GM21447 (cell line): ENCODE measurements at regions not wholly inside any gene's neighbourhood (a gene's known extent, or its start where the extent isn't known, plus 50 kb on each side); places are given as distances from the start of the nearest gene placed in this dataset.
"Not testable (repeated sequence)": the region's sequence is repeated elsewhere in the genome, so short reads cannot be mapped to it uniquely, and the experiment has no call there.

Experiments
- ATAC-seq: cut with Tn5 transposase; IDR thresholded peaks from one replicate; pipeline ENCODE4 v1.9.1; 2021; ENCODE audit not compliant: unreplicated experiment

DNA sequence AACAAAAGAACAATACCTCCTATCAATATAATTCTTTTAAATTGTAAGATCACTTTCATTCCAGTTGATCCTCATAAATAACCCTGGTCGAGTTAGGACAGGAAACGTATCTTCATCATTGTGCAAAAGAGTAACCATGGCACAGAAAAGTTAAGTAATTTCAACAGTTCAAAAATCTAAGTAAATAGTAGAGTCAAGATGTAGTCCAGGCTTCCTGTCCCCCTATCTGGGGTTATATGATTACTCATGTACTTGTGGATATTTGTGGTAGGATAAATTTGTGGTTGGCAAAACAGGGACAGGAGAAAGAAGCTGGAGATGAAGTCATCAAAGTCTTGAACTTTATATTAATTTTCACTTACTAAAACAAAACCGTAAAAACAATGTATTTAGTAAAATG, 772.6 kb downstream of the TSN start:
- no peak for ATAC-seq

DNA sequence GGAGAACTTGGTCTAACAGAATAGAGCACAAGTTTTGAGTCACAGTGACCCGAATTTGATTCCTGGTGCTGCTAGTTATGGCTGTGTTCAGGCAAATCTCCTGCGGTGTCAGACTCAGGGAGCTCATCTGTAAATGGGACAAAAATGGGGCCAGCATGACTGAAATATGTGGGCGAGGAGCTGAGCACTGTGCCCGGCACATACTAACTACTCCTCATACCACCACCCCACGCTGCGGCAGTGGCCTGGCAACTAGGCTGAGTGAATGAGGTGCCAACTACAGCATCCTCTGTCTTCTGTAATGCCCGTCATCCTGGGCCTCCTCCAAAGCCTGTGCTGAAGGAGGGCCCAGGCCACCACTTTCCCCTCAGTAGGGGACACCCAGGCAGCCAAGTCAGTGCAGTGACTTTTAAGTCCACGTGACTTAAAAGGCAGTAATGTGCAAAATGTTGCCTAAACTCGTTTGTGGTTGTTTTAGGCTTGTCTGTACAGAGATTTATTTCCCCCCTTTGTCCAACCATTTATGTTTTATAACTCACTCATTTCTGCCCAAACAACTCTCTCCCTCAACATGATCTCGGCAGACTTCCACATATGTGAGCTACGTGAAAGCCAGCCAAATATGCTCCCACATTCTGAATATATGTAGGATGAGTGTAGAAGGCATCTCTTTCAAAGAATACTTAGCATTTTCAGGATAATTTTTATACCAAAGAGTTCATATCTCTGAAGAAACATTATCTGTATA, 773.7 kb downstream of the TSN start:
- no peak for ATAC-seq

DNA sequence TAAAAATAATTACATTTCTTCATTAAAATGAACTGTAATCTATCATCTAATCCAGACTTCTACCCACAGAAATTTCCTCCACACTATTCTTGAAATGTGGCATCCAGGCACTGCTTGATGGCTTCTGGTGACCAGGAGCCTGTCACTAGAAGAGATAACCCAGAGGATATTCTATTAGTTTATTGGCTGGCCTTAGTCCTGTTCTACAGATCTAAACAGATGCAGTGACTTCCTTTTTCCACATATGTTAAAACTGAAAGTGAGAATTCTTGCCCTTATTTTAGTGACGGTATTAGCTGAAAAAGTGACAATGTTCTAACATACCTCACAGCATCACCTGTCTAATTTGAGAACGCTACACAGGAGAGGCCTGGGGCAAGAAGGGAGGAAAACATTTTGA, 775.4 kb downstream of the TSN start:
- no peak for ATAC-seq

DNA sequence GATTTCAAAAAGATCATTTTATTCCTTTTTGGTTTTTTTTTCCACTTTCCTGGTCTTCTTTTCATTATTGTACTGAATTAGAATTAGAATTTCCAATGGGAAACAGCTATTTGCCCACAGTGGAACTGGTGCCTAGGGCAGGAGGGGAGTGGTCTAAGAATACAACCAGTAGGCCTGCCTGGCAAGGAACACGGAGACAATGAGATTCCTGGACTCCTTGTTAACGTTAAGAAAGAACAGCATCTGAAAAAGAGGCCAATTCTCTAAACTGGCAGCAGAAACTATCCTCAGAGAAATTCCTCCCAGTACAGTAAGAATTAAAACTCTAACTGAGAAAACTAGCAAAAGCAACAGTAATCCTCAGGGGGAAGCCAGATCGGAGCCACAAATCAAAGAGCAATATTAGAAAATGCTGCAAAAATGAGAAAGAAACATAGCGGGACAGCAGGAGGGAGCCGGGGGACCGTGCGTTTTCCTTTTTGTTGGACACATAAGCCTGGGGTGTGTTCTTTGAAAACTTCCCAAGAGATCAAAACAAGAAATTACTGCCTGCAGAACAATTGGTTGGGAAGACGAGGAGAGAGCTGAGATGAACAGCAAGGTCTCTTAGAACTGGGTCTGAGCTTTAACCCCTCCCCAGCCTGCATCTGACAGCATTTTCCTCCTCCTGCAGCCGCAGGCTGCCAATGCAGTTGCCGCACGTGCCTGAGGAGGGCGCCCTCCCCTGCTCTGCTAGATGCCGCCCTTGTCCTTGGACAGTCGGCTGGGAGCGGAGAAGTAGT, 776.0 kb downstream of the TSN start:
- ATAC-seq, result no peak

DNA sequence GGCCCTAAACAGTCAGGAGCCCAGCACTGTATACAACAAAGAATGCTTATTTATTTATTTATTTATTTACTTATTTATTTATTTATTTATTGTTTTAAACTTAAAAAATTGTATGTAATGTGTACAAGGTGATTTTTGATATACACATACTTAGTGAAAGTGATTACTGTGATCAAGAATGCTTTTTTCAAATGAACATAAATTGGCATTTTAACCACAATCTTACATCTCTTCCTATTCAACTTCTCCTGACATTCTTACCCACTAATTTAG, 776.6 kb downstream of the TSN start:
- no peak for ATAC-seq

DNA sequence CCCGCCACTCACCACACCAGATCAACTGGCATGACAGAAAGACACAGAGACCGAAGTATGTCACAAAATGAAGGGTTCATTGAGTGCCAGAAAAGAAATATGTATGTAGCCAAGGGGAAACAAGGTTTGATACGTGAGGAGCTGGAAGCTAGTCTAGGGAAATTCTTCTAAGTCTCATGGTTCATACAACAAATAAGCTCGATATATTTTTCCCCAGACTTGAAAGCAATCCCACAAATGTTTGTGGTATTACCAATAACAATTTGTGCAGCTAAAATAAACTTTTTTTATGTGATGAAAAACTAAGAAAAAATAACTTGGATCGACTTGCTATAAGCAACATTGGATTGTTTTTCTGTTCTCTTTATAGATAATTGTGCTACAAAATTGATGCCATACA, 777.0 kb downstream of the TSN start:
- no peak for ATAC-seq

DNA sequence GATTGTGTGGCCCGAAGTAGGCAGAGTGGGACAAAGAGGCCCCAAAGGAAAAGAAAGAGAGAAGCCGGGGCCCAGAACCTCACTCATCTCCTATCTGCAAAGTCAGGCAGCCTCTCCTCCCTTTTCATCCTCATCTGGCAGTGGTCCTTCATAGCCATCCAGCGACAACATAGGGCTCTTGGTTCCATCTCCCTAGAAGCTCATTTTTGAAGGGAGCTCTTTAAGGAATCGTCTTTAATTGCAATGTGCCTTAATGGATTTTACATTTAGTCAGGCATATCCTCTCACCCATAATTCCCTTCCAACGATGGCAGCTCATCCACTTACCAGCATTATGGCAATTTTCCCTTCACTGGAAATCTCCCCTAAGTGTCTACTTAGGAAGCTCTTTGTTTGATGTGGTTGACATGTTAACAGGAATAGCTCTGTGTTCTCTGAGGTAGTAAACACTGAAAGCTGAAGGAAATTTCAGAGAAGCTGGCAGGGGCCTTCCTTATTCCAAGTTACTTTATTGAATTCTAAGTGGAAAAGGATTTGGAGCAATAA, 780.6 kb downstream of the TSN start:
- ATAC-seq, result no peak

DNA sequence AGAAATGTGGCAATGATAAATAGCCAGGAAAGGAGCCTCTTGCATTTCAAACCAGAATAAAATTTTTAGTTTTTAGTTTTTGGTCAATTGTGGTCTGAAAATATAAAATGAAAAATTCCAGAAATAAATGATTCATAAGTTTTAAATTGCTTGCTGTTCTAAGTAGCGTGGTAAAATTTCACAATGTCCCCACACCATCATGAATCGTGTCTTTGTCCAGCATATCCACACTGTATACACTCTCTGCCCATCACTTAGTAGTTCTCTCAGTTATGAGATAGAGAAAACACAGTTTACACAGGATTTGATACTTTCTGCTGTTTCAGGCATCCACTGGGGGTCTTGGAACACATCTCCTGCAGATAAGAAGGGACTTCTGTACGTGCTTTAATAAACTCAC, 783.9 kb downstream of the TSN start:
- no peak for ATAC-seq

DNA sequence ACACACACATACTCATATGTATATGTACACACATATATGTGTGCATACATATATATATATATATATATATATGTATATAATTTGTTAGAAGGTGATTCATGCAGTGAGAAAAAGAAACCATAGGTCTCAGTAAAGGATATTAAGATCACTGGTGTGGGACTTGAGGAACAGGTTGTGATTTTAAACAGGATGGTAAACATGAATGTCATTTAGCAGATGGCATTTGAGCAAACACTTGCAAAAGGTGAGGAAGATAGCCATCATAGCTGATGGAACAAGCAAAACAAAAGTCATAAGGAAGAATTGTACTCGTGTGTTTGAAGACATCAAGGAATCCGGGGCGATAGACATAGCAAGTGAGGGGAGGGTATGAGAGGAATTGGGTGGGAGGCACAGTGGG, 784.5 kb downstream of the TSN start:
- ATAC-seq, result no peak

DNA sequence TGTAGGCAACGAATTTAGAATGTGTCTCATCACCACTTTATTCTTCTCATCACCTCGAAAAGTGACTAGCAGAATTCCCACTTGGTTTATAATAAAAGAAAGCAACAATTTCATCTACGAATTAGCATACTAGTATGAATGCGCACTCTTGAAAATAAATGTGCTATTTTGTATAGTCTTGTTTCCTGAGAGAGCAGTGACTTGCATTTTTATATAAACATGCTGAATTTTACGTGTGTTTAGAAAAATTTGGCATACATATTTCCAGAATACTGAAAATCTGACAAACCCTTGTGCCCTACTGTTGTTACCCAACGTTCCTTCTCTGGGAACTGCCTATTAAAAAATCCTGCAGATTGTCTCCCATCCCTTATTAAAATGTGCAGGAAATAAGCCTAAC, 786.8 kb downstream of the TSN start:
- ATAC-seq, result no peak

DNA sequence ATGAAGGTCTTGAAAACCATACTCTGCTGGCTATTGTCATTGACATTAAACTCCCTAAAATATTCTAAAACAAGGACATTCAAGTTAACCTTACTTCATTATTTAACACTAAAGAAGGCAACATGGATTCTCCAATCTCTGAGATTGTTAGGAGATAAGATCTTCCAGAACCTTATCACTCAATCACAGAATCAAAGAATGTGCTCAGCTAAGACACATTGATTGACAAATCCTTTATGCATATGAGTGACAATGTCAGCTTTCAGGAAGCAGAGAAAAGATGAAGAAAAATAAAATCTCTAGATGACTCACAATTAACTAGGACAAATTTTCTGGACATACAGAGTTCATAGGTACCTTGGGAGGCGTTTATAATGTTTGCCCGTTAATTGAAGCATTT, 787.2 kb downstream of the TSN start:
- no peak for ATAC-seq

DNA sequence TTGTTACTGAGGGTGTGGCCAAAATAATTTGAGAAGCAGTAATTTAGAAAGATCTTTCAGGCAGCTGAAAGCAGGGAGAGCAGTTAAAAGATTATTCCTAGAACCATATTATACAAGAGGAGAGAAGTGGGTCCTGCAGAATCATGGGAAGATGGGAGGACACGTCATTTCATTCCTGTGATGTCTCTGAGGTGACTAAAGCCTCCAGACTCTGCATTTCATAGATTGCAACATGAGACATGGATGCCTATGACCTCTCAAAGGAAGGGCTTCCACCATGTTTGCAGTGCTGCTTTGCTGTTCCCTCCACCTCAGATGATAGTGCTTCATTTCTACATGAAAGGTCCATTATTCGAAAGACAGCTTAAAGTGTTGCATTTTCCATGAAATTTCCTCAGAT, 788.4 kb downstream of the TSN start:
- no peak for ATAC-seq

DNA sequence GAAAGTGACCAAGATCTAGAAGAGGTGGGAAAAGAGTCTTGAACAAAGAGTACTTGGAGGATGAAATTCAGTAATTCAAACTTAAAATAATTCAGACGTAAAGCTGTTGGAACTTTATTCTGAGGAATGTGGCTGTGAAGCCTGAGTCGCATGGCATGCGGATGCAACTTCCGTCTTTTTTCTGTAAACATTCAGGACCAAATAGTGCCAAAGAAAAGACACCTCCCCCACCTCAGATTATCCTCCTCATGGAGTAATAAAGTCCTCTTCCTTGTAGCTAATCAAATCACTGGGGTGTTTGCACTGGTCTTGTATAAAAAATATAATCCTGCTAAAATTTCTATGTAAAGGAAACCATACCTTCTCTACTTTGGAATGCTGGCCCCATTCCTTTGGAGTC, 790.4 kb downstream of the TSN start:
- ATAC-seq, result no peak

DNA sequence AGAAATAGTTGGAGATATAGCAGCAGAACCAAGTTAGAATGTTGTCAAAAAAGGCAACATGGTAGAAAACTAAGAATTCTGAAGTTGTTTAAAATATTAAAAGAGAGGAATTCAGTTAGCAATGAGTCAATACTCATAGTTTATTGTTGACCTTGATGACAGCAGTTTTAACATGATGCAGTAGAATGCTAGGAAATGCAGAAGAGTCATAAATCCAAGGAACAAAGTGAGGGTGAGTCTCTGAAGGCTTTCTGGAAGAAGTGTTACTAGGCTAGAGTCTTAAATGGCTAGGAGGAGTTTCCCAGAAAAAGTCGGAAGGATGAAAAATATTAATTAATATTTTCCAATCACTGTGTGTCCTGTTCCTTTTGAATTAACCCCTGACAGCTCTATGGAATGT, 807.3 kb downstream of the TSN start:
- no peak for ATAC-seq

DNA sequence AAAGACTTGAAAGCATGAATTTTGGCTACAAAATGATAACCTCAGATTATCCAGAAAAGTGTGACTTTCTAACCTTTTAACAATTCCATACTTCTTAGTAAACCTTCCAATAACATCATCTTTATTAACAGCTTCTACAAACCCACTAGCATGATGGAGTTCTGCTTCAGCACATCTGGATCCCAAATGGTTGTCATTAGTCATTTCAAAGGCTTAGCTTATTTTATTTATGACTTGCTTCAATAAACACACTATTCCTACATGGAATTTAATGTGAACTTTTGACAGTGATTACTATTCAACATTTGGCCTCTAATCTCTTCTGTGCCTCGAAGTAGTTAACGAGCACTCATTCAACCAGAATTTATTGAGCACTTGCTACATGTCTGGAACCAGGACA, 808.3 kb downstream of the TSN start:
- no peak for ATAC-seq

DNA sequence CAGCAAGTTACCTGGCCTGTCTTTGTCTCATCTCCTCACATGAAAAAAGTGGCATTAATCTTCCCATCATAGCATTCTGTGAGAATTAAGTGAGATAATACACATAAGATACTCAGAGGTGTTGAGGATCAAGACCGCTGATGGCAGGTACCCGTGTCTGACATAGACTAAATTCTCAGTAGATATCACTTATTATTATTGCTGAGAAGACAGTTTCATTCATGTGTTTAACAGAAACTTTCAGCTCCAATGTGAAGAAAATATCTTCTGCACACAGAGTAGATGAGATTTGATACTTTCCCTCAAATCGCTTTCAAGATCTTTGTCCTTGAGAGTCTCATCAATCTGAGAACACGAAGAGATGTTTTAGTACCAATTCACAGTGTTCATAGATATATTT, 809.4 kb downstream of the TSN start:
- no peak for ATAC-seq

DNA sequence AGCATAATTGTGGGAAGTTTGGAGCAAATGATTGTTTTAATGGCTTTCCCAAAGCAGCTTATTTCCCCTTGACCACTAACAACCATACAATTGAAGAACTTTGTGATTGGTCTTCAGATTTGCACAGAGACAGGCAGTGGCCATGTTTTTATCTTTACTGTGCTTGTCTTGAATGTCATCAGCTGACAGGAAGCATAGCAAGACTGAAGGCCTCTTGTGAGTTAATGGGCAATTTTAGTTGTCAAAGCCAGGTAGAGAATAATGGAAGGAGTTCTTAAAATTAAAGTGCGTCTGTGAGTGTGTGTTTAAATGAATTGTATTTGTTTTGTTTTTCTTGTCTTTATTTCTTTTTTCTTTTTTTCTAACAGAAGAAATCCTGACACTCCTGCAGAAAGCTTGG, 809.9 kb downstream of the TSN start:
- ATAC-seq, result no peak

DNA sequence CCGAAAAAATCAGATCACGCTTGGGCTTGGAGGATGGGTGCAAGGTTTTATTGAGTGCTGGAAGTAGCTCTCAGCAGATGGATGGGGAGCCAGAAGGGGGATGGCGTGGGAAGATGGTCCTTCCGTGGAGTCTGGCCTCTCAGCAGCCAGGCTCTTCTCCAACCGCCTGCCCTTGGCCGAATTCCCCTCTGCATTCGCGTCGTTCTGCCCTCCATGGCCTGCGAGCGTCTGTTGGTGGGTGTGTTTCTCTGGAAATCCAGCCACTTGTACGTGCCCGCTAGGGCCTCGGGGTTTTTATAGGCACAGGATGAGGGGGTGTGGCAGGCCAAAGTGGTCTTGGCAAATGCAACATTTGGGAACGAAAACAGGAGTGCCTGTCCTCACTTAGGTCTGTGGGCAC, 815.2 kb downstream of the TSN start:
- ATAC-seq, result no peak

DNA sequence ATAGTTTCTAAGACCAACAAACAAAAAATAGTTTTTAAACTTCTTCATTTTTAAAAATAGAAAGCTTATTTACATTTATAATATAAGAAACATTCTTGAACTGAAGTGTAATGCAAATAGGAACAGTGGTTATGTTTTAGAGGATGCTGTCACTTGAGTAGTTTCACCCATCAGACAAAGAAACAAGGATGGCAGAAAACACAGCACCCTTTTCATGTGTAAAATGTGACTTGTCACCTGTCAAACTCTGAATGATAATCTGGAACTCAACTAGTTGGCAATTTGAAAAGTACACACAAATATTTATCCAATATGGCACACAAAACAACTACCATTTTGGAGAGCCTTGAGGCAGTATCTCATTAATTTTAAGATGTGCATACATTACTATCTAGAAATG, 816.0 kb downstream of the TSN start:
- not testable (repeated sequence) for ATAC-seq

DNA sequence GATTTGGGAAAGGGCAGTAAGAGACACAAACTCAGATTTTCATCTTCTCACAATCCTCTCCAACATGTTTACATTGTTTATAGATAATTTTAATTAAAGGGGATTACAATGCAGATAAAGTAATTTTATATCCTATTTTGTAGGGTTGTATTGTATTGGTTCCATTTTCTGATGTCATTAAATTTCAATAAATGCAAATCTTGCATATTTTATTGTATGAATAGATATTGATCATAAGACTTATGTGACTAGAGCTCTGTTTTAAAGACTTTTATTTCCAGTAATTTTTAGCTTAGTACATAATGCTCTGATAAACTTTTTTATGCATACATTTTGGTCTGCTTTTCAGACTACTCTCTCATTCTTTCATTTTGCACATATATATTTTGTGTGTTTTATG, 819.6 kb downstream of the TSN start:
- no peak for ATAC-seq

DNA sequence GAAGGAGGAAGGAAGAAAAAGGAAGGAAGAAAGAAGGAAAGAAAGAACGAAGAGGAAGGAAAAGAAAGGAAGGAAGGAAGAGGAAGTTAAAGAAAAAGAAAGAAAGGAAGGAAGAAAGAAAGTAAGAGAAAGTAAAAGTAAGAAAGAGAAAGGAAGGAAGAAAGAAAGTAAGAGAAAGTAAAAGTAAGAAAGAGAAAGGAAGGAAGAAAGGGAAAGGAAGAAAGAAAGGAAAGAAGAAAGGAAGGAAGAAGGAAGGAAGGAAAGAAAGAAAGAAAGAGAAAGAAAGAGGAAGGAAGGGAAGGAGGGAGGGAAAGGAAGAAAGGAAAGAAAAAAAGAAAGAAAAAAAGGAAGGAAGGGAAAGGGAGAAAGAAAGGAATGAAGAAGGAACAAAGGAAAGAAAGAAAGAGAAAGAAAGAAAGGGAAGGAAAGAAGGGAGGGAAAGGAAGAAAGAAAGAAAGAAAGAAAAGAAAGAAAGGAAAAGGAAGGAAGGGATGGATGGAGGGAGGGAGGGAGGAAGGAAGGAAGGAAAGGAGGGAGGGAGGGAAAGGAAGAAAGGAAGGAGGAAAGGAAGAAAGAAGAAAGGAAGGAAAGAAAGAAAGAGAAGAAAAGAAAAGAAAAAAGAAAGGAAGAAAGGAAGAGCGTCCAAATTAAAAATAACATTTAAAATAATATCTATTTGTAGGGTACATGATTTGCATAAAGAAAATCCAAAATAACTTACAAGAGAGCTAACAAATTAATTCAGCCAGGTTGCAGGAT, 827.9 kb downstream of the TSN start:
- no peak for ATAC-seq

DNA sequence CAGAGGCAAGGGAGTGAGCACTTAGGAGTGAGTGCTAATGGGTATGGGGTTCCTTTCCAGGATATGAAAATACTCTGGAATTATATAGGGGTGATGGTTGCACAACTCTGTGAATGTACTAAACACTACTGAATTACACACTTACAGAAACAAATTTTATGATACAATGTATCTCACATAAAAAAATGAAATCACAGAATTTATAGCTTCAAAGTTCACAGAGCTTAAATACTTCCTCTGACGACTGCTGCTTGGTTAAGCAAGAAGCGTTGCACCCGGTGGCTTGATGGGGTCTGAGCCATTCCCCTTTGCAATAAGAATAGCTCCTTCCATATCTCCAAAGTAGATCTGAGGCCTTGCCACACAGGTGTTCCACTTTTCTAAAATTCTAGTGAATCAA, 835.1 kb downstream of the TSN start:
- no peak for ATAC-seq
